ENCODE measurements at regions not wholly inside any gene's neighbourhood (a gene's known extent, or its start where the extent isn't known, plus 50 kb on each side); places are given as distances from the start of the nearest gene placed in this dataset.

DNA sequence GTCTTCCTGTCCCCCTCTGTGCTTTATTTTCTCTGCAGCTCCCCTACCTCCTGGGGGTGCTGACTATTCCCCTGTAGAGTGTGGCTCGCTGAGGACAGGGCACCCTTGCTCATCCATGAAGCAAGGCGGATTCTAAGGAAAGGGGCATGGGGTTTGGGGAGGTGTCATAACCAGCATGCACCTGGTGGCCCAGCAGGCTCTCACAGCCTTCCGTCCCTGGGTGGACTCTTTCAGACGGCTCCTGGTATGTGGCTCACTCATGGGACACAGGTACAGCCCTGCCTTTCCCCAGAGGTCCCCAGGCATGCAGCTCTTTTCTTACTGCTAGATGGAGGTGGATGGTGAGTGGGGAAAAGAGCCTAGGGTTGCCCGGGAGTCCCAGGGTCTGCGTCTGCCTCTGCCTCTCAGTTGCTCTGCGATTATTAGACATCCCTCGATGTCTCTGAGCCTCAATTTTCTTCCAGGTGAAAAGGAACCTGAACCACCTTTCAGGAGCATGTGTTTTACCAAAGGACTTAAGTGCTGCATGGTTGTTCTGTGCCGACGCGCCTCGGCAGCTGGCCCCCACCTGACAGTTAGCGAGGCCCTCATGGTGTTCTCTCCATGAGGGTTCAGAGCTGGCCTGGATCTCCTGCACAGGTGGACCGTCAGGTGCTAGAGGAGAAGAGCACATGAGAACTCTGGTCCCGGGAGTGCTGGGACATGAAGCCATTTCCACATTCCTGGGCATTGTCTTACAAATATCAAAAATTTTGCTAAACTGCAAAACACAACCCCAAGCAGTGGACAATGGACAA, 172.5 kb upstream of the SHH start:
- Histone ChIP-seq H3K4me1 (ENCODE audit: control insufficient read depth, extremely low read depth, insufficient read depth, low read length) (no peaks in the 10 kb centered on the region), H3K9me1 (replicated peaks; ENCODE audit: control insufficient read depth, extremely low read depth, insufficient read depth, low read length) (no peaks in the 10 kb centered on the region), H3K4me3 (replicated peaks in 1 of 3; ENCODE audit: insufficient read depth in 1 of 3, low read depth in 1 of 3, low read length in 3 of 3) (no peak overlapping the region), H3K27ac (ENCODE audit: insufficient read depth, low read depth, low read length) (no peak overlapping the region), H3K36me3 (ENCODE audit: control insufficient read depth in 2 of 2, extremely low read depth in 1 of 2, insufficient read depth in 2 of 2, low read length in 2 of 2) (no peaks in the 10 kb centered on the region), H3K9ac (replicated peaks; ENCODE audit: extremely low read depth, insufficient read depth, low read length) (no peak overlapping the region), H2AFZ (ENCODE audit: low read depth, low read length) (no peak overlapping the region), H4K20me1 (replicated peaks; ENCODE audit: control insufficient read depth, extremely low read depth, insufficient read depth, low read length) (no peaks in the 10 kb centered on the region), H3K27me3 (ENCODE audit: control insufficient read depth in 2 of 2, insufficient read depth in 2 of 2, low read length in 2 of 2) (no peaks in the 10 kb centered on the region), H3K9me3 (replicated peaks; ENCODE audit: control insufficient read depth, insufficient read depth, low read length) (peaks cover 2% of the 10 kb centered on the region), H3K4me2 (ENCODE audit: insufficient read depth, low read length) (no peak overlapping the region), H3K79me2 (ENCODE audit: control insufficient read depth, insufficient read depth, low read length) (no peaks in the 10 kb centered on the region)
- intact Hi-C loops (cut with micrococcal nuclease) = no loop called here
- POLR2A ChIA-PET = no interaction called here
- dilution Hi-C loops (cut with MboI; ENCODE audit: extremely low pct_ligation_motif_present, low sequenced_read_pairs) = no loop called here
- TF ChIP-seq POLR2A (IDR thresholded peaks at IDR 0.05; ENCODE audit: low read depth, low read length) (no peak), POLR2AphosphoS5 (IDR thresholded peaks at IDR 0.05; ENCODE audit: insufficient read depth, low read depth, low read length) (no peak), FOS (IDR thresholded peaks at IDR 0.05; ENCODE audit: borderline replicate concordance, insufficient read depth, low read length) (no peak), MYC (IDR thresholded peaks at IDR 0.05; ENCODE audit: low read depth, low read length) (no peak), JUN (IDR thresholded peaks at IDR 0.05; ENCODE audit: borderline replicate concordance, insufficient read depth, insufficient read length, low read depth) (no peak), EZH2 (IDR thresholded peaks at IDR 0.05; ENCODE audit: borderline replicate concordance, low read depth, low read length, severe bottlenecking) (no peak), GATA2 (IDR thresholded peaks at IDR 0.05; ENCODE audit: insufficient read depth, insufficient read length, low read depth, low read length) (no peak)
- TF ChIP-seq, protein P1, sequence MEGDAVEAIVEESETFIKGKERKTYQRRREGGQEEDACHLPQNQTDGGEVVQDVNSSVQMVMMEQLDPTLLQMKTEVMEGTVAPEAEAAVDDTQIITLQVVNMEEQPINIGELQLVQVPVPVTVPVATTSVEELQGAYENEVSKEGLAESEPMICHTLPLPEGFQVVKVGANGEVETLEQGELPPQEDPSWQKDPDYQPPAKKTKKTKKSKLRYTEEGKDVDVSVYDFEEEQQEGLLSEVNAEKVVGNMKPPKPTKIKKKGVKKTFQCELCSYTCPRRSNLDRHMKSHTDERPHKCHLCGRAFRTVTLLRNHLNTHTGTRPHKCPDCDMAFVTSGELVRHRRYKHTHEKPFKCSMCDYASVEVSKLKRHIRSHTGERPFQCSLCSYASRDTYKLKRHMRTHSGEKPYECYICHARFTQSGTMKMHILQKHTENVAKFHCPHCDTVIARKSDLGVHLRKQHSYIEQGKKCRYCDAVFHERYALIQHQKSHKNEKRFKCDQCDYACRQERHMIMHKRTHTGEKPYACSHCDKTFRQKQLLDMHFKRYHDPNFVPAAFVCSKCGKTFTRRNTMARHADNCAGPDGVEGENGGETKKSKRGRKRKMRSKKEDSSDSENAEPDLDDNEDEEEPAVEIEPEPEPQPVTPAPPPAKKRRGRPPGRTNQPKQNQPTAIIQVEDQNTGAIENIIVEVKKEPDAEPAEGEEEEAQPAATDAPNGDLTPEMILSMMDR (IDR thresholded peaks at IDR 0.05; ENCODE audit: extremely low read depth in 1 of 2, insufficient read depth in 1 of 2, low read depth in 1 of 2, low read length in 2 of 2) = no peak
- TF ChIP-seq, protein P2, sequence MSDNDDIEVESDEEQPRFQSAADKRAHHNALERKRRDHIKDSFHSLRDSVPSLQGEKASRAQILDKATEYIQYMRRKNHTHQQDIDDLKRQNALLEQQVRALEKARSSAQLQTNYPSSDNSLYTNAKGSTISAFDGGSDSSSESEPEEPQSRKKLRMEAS (IDR thresholded peaks at IDR 0.05; ENCODE audit: insufficient read depth, insufficient read length) = no peak
- CTCF ChIA-PET = no interaction called here
- FAIRE-seq (no peak), DNase-seq (ENCODE audit: low read depth, low spot score) (no peak)
- no TSS peak for BruUV-seq (replicated peaks)
